HepG2 (cell line): ENCODE measurements at regions not wholly inside any gene's neighbourhood (a gene's known extent, or its start where the extent isn't known, plus 50 kb on each side); places are given as distances from the start of the nearest gene placed in this dataset.

ENCODE experiments used
- ATAC-seq: fragments of 200-7000 bp; cut with Tn5 transposase; 3 replicates; pipeline ENCODE4 v1.9.1; 2020; ENCODE audit warnings: mild to moderate bottlenecking, moderate library complexity
- BruUV-seq: library from RNA; stranded (reverse); fragments of 400-500 nt; replicated peaks from 2 replicates; lab custom pipeline; 2021; lab: Mats Ljungman, UMichigan
- CTCF ChIA-PET: fragments of 300-600 bp; formaldehyde crosslinking; extraction: SDS; loops from one replicate; lab custom pipeline; 2021; ENCODE audit warnings: low total read pairs, inconsistent platforms, low intra/inter-chr PET ratio; lab: Yijun Ruan, JAX
- POLR2A ChIA-PET: fragments of 350-600 bp; sonication (Branson Sonifier 250); formaldehyde crosslinking; loops from one replicate; lab custom pipeline; 2020; ENCODE audit warnings: antibody characterized with exemption, inconsistent platforms; lab: Yijun Ruan, JAX
- DNase-seq: peaks from one replicate; pipeline ENCODE4 v3.0.0-alpha.2; 2015; ENCODE audit warnings: low spot score
- FAIRE-seq: peaks from 3 replicates; lab custom pipeline; 2011; peaks lifted over from hg19 to GRCh38; lab: Jason Lieb, UNC
- H2AFZ ChIP-seq: one replicate; pipeline ENCODE4 v1.6.1; 2011; ENCODE audit warnings: low read length, inconsistent platforms
- H3K27ac ChIP-seq: fragments of 300-600 bp; 3 replicates; pipeline ENCODE4 v1.8.0; 2011; ENCODE audit warnings: mixed run types, mild to moderate bottlenecking, mixed read lengths, low read length, inconsistent platforms; ENCODE audit not compliant: insufficient read depth; ENCODE audit errors: extremely low read length
- H3K27me3 ChIP-seq, 2 experiments: fragments of 200-600 bp in 1 of 2; 2 replicates in 1 of 2; 3 replicates in 1 of 2; pipeline versions ENCODE4 v1.6.0 to v1.8.0; 2011; ENCODE audit warnings: low read length in 2 of 2, mild to moderate bottlenecking in 2 of 2, moderate library complexity in 2 of 2, inconsistent platforms in 1 of 2; ENCODE audit not compliant: insufficient read depth in 2 of 2, control insufficient read depth in 1 of 2
- H3K36me3 ChIP-seq, 2 experiments: fragments of 200-600 bp in 1 of 2; replicated peaks in 1 of 2; 2 replicates in 1 of 2; 3 replicates in 1 of 2; pipeline versions ENCODE4 v1.5.1 to v1.8.0; 2011; ENCODE audit warnings: low read length in 2 of 2, inconsistent platforms in 1 of 2; ENCODE audit not compliant: insufficient read depth in 2 of 2, control insufficient read depth in 1 of 2
- H3K4me1 ChIP-seq: 2 replicates; pipeline ENCODE4 v1.5.1; 2012; ENCODE audit warnings: low read length, inconsistent platforms; ENCODE audit not compliant: insufficient read depth
- H3K4me2 ChIP-seq: 2 replicates; pipeline ENCODE4 v1.6.0; 2011; ENCODE audit warnings: low read depth, low read length, inconsistent platforms
- H3K4me3 ChIP-seq, 3 experiments: fragments of 200-600 bp in 1 of 3; sonication (generic), shearing (Covaris generic) in 1 of 3; replicated peaks in 1 of 3; 2 replicates each; pipeline ENCODE4 v1.5.1; 2011 to 2016; ENCODE audit warnings: low read length in 3 of 3, inconsistent platforms in 2 of 3, low read depth in 2 of 3, mild to moderate bottlenecking in 2 of 3, control low read depth in 1 of 3, mixed read lengths in 1 of 3; ENCODE audit not compliant: insufficient read depth in 1 of 3
- H3K79me2 ChIP-seq: one replicate; pipeline ENCODE4 v1.6.1; 2011; ENCODE audit warnings: low read length, inconsistent platforms; ENCODE audit not compliant: insufficient read depth
- H3K9ac ChIP-seq: 2 replicates; pipeline ENCODE4 v1.6.0; 2011; ENCODE audit warnings: mild to moderate bottlenecking, low read depth, low read length, inconsistent platforms; ENCODE audit not compliant: insufficient read depth
- H3K9me3 ChIP-seq: 2 replicates; pipeline ENCODE4 v1.5.1; 2012; ENCODE audit warnings: mild to moderate bottlenecking, low read length
- H4K20me1 ChIP-seq: 2 replicates; pipeline ENCODE4 v1.6.0; 2011; ENCODE audit warnings: inconsistent platforms, mild to moderate bottlenecking, low read length, moderate library complexity; ENCODE audit not compliant: insufficient read depth
- ADNP ChIP-seq: sonication (generic); formaldehyde crosslinking; IDR thresholded peaks from 2 replicates; pipeline ENCODE4 v1.4.0; 2020; ENCODE audit warnings: missing genetic modification reagents
- ARID4A ChIP-seq: sonication (generic); formaldehyde crosslinking; IDR thresholded peaks from 2 replicates; pipeline ENCODE4 v1.5.0; 2020; ENCODE audit warnings: mild to moderate bottlenecking, missing genetic modification reagents, borderline replicate concordance
- DPF2 ChIP-seq: sonication (generic); formaldehyde crosslinking; IDR thresholded peaks from 2 replicates; pipeline ENCODE4 v1.4.0; 2020; ENCODE audit warnings: mild to moderate bottlenecking, low read depth, missing genetic modification reagents, borderline replicate concordance
- FOSL2 ChIP-seq: sonication (generic); formaldehyde crosslinking; IDR thresholded peaks from 2 replicates; pipeline ENCODE4 v1.4.0; 2020; ENCODE audit warnings: missing genetic modification reagents
- GLI4 ChIP-seq: sonication (generic); formaldehyde crosslinking; IDR thresholded peaks from 2 replicates; pipeline ENCODE4 v1.5.1; 2020; ENCODE audit warnings: missing genetic modification reagents, mild to moderate bottlenecking, moderate library complexity, borderline replicate concordance
- HOMEZ ChIP-seq: IDR thresholded peaks from 2 replicates; pipeline ENCODE4 v1.6.1; 2016; ENCODE audit warnings: low read depth
- PHB2 ChIP-seq: fragments of 450-650 bp; IDR thresholded peaks from 2 replicates; pipeline ENCODE4 v1.6.1; 2018; ENCODE audit not compliant: partially characterized antibody
- SALL2 ChIP-seq: sonication (generic); formaldehyde crosslinking; IDR thresholded peaks from 2 replicates; pipeline ENCODE4 v1.8.1; 2023; ENCODE audit warnings: mild to moderate bottlenecking, missing genetic modification reagents, inconsistent platforms
- TSC22D2 ChIP-seq: sonication (generic); formaldehyde crosslinking; IDR thresholded peaks from 2 replicates; pipeline ENCODE4 v1.5.1; 2020; ENCODE audit warnings: missing genetic modification reagents, mild to moderate bottlenecking, borderline replicate concordance
- ZIK1 ChIP-seq: sonication (generic); formaldehyde crosslinking; IDR thresholded peaks from 2 replicates; pipeline ENCODE4 v1.5.0; 2020; ENCODE audit warnings: mild to moderate bottlenecking, low read depth, missing genetic modification reagents, borderline replicate concordance
- ZNF512B ChIP-seq: sonication (generic); formaldehyde crosslinking; IDR thresholded peaks from 2 replicates; pipeline ENCODE4 v1.5.1; 2020; ENCODE audit warnings: missing genetic modification reagents, mild to moderate bottlenecking, borderline replicate concordance
- ZNF652 ChIP-seq: IDR thresholded peaks from 2 replicates; pipeline ENCODE4 v1.6.1; 2016; ENCODE audit warnings: low read depth, borderline replicate concordance
- ZNF773 ChIP-seq: sonication (generic); formaldehyde crosslinking; IDR thresholded peaks from 2 replicates; pipeline ENCODE4 v1.4.0; 2020; ENCODE audit warnings: missing genetic modification reagents, borderline replicate concordance
- ZSCAN31 ChIP-seq: sonication (generic); formaldehyde crosslinking; IDR thresholded peaks from 2 replicates; pipeline ENCODE4 v1.5.0; 2020; ENCODE audit warnings: low read depth, mild to moderate bottlenecking, missing genetic modification reagents
- ZUFSP ChIP-seq: sonication (generic); formaldehyde crosslinking; IDR thresholded peaks from 2 replicates; pipeline ENCODE4 v1.9.0; 2021; ENCODE audit warnings: missing genetic modification reagents, mild to moderate bottlenecking, borderline replicate concordance
- WGBS: methylation state at CpG from one replicate; pipeline ENCODE4 v1.1.6; 2017; ENCODE audit warnings: low lambda C conversion rate; 5-methylcytosine and 5-hydroxymethylcytosine counted together
- in situ Hi-C: cut with HindIII; loops from 2 replicates; pipeline ENCODE4 v1.10.0; 2017; ENCODE audit warnings: low pct_unique_long_range_greater_than_20kb; ENCODE audit not compliant: extremely low pct_ligation_motif_present
- intact Hi-C: fragments of 100-400 bp; cut with micrococcal nuclease; formaldehyde crosslinking; loops from one replicate; pipeline ENCODE4 v1.10.0; 2022; ENCODE audit not compliant: unreplicated experiment

GRCh38 chr12:125742413-125742812 lies 677.2 kb downstream of the AACS start:
- Histone ChIP-seq H3K4me2 (no peak overlapping the region), H3K36me3 (no peaks in the 10 kb centered on the region), H3K27ac (no peak overlapping the region), H4K20me1 (no peaks in the 10 kb centered on the region), H3K9me3 (no peaks in the 10 kb centered on the region), H3K79me2 (no peaks in the 10 kb centered on the region), H3K4me1 (no peaks in the 10 kb centered on the region), H3K27me3 (no peaks in the 10 kb centered on the region), H2AFZ (no peak overlapping the region), H3K4me3 (no peak overlapping the region), H3K9ac (no peak overlapping the region)
- BruUV-seq, result no TSS peak
- ATAC-seq (no peak), FAIRE-seq (no peak), DNase-seq (no peak)
- WGBS, result 22% methylated on average over 8 of the region's 8 CpGs
- ChIA-PET POLR2A (no interaction called here), CTCF (no interaction called here)
- in situ Hi-C loops (no loop called here), intact Hi-C loops (no loop called here)
- no peak for TF ChIP-seq SALL2
- TF ChIP-seq ARID4A (CRISPR knock-in tag), result no peak
- no peak for TF ChIP-seq ZUFSP (CRISPR knock-in tag)
- TF ChIP-seq GLI4 (CRISPR knock-in tag), result no peak
- no peak for TF ChIP-seq ZNF512B (CRISPR knock-in tag)
- TF ChIP-seq DPF2, result no peak
- TF ChIP-seq PHB2, result no peak
- TF ChIP-seq HOMEZ, result no peak
- TF ChIP-seq ZNF773 (CRISPR knock-in tag), result no peak
- TF ChIP-seq ZSCAN31 (CRISPR knock-in tag), result no peak
- no peak for TF ChIP-seq ZNF652 (CRISPR knock-in tag)
- TF ChIP-seq ADNP, result no peak
- TF ChIP-seq TSC22D2 (CRISPR knock-in tag), result no peak
- TF ChIP-seq ZIK1 (CRISPR knock-in tag), result no peak
- no peak for TF ChIP-seq FOSL2 (CRISPR knock-in tag)
